HepG2 (cell line): ENCODE measurements at regions not wholly inside any gene's neighbourhood (a gene's known extent, or its start where the extent isn't known, plus 50 kb on each side); places are given as distances from the start of the nearest gene placed in this dataset.

Source experiments
- HES4 ChIP-seq: sonication (generic); formaldehyde crosslinking; IDR thresholded peaks from 2 replicates; pipeline ENCODE4 v1.9.0; 2021; ENCODE audit warnings: mild to moderate bottlenecking, missing genetic modification reagents, borderline replicate concordance
- HNRNPL ChIP-seq: fragments of 200-400 bp; formaldehyde crosslinking; IDR thresholded peaks from 2 replicates; pipeline ENCODE4 v1.6.1; 2017; ENCODE audit warnings: mild to moderate bottlenecking, low read depth, low read length
- MXI1 ChIP-seq: IDR thresholded peaks from 3 replicates; pipeline ENCODE4 v1.6.1; 2012; ENCODE audit warnings: low read depth, low read length, inconsistent platforms, borderline replicate concordance
- SRSF1 ChIP-seq: fragments of 200-400 bp; formaldehyde crosslinking; optimal IDR thresholded peaks from 2 replicates; pipeline ENCODE3; 2017; ENCODE audit warnings: mild to moderate bottlenecking, low read depth, low read length, moderate library complexity
- TF ChIP-seq, protein P1 (sequence below): sonication (generic); formaldehyde crosslinking; IDR thresholded peaks from 2 replicates; pipeline ENCODE4 v1.5.0; 2020; ENCODE audit warnings: mild to moderate bottlenecking, missing genetic modification reagents, moderate library complexity

DNA sequence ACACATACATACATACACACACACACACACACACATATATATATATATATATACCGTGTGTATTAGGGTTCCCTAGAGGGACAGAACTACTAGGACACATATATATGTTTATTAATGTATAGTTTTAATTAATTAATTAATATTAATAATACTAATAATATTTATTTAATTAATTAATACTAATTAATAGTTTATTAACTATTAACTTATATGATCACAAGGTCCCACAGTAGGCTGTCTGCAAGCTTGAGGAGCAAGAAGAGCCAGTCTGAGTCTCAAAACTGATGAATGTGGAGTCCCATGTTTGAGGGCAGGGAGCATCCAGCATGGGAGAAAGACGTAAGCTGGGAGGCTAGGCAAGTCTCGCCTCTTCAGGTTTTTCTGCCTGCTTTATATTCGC is 398.0 kb upstream of the KIF2A start:
- TF ChIP-seq HES4 (CRISPR knock-in tag) = no peak
- TF ChIP-seq HNRNPL = no peak
- TF ChIP-seq, protein P1, sequence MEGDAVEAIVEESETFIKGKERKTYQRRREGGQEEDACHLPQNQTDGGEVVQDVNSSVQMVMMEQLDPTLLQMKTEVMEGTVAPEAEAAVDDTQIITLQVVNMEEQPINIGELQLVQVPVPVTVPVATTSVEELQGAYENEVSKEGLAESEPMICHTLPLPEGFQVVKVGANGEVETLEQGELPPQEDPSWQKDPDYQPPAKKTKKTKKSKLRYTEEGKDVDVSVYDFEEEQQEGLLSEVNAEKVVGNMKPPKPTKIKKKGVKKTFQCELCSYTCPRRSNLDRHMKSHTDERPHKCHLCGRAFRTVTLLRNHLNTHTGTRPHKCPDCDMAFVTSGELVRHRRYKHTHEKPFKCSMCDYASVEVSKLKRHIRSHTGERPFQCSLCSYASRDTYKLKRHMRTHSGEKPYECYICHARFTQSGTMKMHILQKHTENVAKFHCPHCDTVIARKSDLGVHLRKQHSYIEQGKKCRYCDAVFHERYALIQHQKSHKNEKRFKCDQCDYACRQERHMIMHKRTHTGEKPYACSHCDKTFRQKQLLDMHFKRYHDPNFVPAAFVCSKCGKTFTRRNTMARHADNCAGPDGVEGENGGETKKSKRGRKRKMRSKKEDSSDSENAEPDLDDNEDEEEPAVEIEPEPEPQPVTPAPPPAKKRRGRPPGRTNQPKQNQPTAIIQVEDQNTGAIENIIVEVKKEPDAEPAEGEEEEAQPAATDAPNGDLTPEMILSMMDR = no peak
- no peak for TF ChIP-seq MXI1
- no peak for TF ChIP-seq SRSF1
